DOHH2 (cell line): ENCODE measurements at regions not wholly inside any gene's neighbourhood (a gene's known extent, or its start where the extent isn't known, plus 50 kb on each side); places are given as distances from the start of the nearest gene placed in this dataset.

ENCODE experiments used
- H3F3A ChIP-seq: fragments of 200-600 bp; sonication (generic), shearing (Covaris generic); 2 replicates; pipeline ENCODE4 v1.6.0; 2016; ENCODE audit warnings: antibody characterized with exemption, mild to moderate bottlenecking; ENCODE audit not compliant: control insufficient read depth, insufficient read depth
- H3K27ac ChIP-seq: fragments of 200-600 bp; sonication (generic); 2 replicates; pipeline ENCODE4 v1.5.1; 2014; ENCODE audit warnings: low read depth, mild to moderate bottlenecking, low read length, moderate library complexity
- H3K27me3 ChIP-seq: fragments of 200-600 bp; sonication (generic); 2 replicates; pipeline ENCODE4 v1.6.1; 2014; ENCODE audit warnings: mild to moderate bottlenecking, low read length, mixed read lengths; ENCODE audit not compliant: control insufficient read depth
- H3K36me3 ChIP-seq: fragments of 200-600 bp; sonication (generic); 2 replicates; pipeline ENCODE4 v1.6.1; 2014; ENCODE audit warnings: mild to moderate bottlenecking, low read length, moderate library complexity, mixed read lengths; ENCODE audit not compliant: control insufficient read depth
- H3K4me1 ChIP-seq: fragments of 200-600 bp; sonication (generic); 2 replicates; pipeline ENCODE4 v1.6.1; 2014; ENCODE audit warnings: mild to moderate bottlenecking, low read length, mixed read lengths; ENCODE audit not compliant: control insufficient read depth
- H3K4me2 ChIP-seq: fragments of 200-600 bp; sonication (generic); 2 replicates; pipeline ENCODE4 v1.6.0; 2014; ENCODE audit warnings: mild to moderate bottlenecking, low read length, moderate library complexity
- H3K4me3 ChIP-seq: fragments of 200-600 bp; sonication (generic); 2 replicates; pipeline ENCODE4 v1.5.1; 2014; ENCODE audit warnings: mild to moderate bottlenecking, low read length, mixed read lengths
- H3K79me2 ChIP-seq: fragments of 200-600 bp; sonication (generic); 2 replicates; pipeline ENCODE4 v1.6.1; 2014; ENCODE audit warnings: mild to moderate bottlenecking, low read length, mixed read lengths; ENCODE audit not compliant: control insufficient read depth
- H3K9me2 ChIP-seq: fragments of 200-600 bp; sonication (generic); replicated peaks from 2 replicates; pipeline ENCODE4 v1.6.1; 2014; ENCODE audit warnings: mild to moderate bottlenecking, low read length, mixed read lengths; ENCODE audit not compliant: control insufficient read depth
- H3K9me3 ChIP-seq: fragments of 200-600 bp; sonication (generic); 2 replicates; pipeline ENCODE4 v1.6.1; 2014; ENCODE audit warnings: antibody characterized with exemption, low read length, mixed read lengths; ENCODE audit not compliant: control insufficient read depth, insufficient read depth
- H4K20me1 ChIP-seq: fragments of 200-600 bp; sonication (generic); 2 replicates; pipeline ENCODE4 v1.6.0; 2014; ENCODE audit warnings: low read depth, mild to moderate bottlenecking, antibody characterized with exemption, low read length, moderate library complexity; ENCODE audit not compliant: control insufficient read depth, insufficient read depth
- CTCF ChIP-seq: fragments of 200-600 bp; sonication (generic); IDR thresholded peaks from one replicate; pipeline ENCODE4 v1.5.1; 2014; ENCODE audit warnings: antibody characterized with exemption, mild to moderate bottlenecking, low read depth, low read length; ENCODE audit not compliant: poor library complexity, severe bottlenecking
- EZH2phosphoT487 ChIP-seq: fragments of 200-600 bp; sonication (generic); IDR thresholded peaks from 2 replicates; pipeline ENCODE4 v1.6.1; 2017; ENCODE audit warnings: borderline replicate concordance, mild to moderate bottlenecking, antibody characterized with exemption, low read length, moderate library complexity, mixed read lengths

DNA sequence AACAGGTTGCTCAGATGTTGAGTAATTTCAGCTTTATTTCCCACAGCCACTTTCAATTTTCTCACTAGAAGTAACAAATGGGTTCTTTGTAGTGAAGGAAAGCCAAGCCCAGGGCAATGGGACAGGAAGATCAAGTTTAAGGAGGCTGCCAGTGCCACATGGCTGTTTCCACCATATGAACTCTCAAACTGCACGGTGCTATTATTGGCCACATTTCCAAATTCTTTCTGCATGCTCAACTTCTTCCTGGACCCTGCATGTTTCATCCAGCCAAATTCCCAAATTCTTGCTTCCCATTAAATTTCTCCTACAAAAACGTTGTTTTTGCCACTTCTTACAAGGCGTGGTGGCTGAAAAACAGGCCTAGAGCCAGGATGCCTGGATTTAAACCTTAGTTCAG is 193.3 kb upstream of the SPHKAP start:
- Histone ChIP-seq H3K9me3 (no peaks in the 10 kb centered on the region), H3K4me3 (no peak overlapping the region), H3K4me2 (no peak overlapping the region), H3K4me1 (no peaks in the 10 kb centered on the region), H3K9me2 (no peaks in the 10 kb centered on the region), H3K79me2 (no peaks in the 10 kb centered on the region), H3K27ac (no peak overlapping the region), H4K20me1 (no peaks in the 10 kb centered on the region), H3F3A (no peaks in the 10 kb centered on the region), H3K27me3 (no peaks in the 10 kb centered on the region), H3K36me3 (no peaks in the 10 kb centered on the region)
- no peak for TF ChIP-seq EZH2phosphoT487

GRCh38 chr2:228373191-228373590 is 191.7 kb upstream of the SPHKAP start:
- H3K4me3 ChIP-seq, result no peak overlapping the region
- no peaks in the 10 kb centered on the region for H3K4me1 ChIP-seq
- H3K4me2 ChIP-seq, result no peak overlapping the region
- H3K9me2 ChIP-seq, result no peaks in the 10 kb centered on the region
- TF ChIP-seq CTCF (no peak), EZH2phosphoT487 (no peak)
- no peaks in the 10 kb centered on the region for H3K9me3 ChIP-seq
- no peaks in the 10 kb centered on the region for H3F3A ChIP-seq
- H4K20me1 ChIP-seq, result no peaks in the 10 kb centered on the region
- no peak overlapping the region for H3K27ac ChIP-seq
- no peaks in the 10 kb centered on the region for H3K27me3 ChIP-seq
- H3K79me2 ChIP-seq, result no peaks in the 10 kb centered on the region
- H3K36me3 ChIP-seq, result no peaks in the 10 kb centered on the region

- H4K20me1 ChIP-seq, result no peaks in the 10 kb centered on the region
- H3K9me2 ChIP-seq, result no peaks in the 10 kb centered on the region
- no peak overlapping the region for H3K4me3 ChIP-seq
- no peak overlapping the region for H3K4me2 ChIP-seq
- TF ChIP-seq EZH2phosphoT487, result no peak
- no peak for TF ChIP-seq CTCF
- no peak overlapping the region for H3K27ac ChIP-seq
- no peaks in the 10 kb centered on the region for H3K27me3 ChIP-seq
- no peaks in the 10 kb centered on the region for H3K9me3 ChIP-seq
- H3K4me1 ChIP-seq, result no peaks in the 10 kb centered on the region
- H3K79me2 ChIP-seq, result no peaks in the 10 kb centered on the region
- H3K36me3 ChIP-seq, result no peaks in the 10 kb centered on the region
- H3F3A ChIP-seq, result no peaks in the 10 kb centered on the region
These were observed 190.7 kb upstream of the SPHKAP start for GRCh38 chr2:228372212-228372611.

GRCh38 chr2:228369400-228370031 is 188.0 kb upstream of the SPHKAP start:
- Histone ChIP-seq H3K4me1 (no peaks in the 10 kb centered on the region), H3K4me3 (no peak overlapping the region), H3K36me3 (no peaks in the 10 kb centered on the region), H3K27me3 (no peaks in the 10 kb centered on the region), H3K9me2 (no peaks in the 10 kb centered on the region), H3K27ac (no peak overlapping the region), H3F3A (no peaks in the 10 kb centered on the region), H3K9me3 (no peaks in the 10 kb centered on the region), H4K20me1 (no peaks in the 10 kb centered on the region), H3K79me2 (no peaks in the 10 kb centered on the region), H3K4me2 (no peak overlapping the region)
- TF ChIP-seq CTCF (no peak), EZH2phosphoT487 (no peak)
